Mucosa of descending colon (tissue), 3 donors: ENCODE measurements at regions not wholly inside any gene's neighbourhood (a gene's known extent, or its start where the extent isn't known, plus 50 kb on each side); places are given as distances from the start of the nearest gene placed in this dataset.

Experiments
- ATAC-seq: fragments of 200-7000 bp; cut with Tn5 transposase; one replicate; pipeline ENCODE4 v1.9.1; 2020; ENCODE audit warnings: mild to moderate bottlenecking, moderate library complexity
- DNase-seq, 3 donors: peaks; one replicate each; pipeline ENCODE4 v3.0.0-alpha.2; 2020
- H3K36me3 ChIP-seq: fragments of 200-600 bp; one replicate; pipeline ENCODE4 v1.8.0; 2021; ENCODE audit warnings: low read depth, mild to moderate bottlenecking
- H3K4me1 ChIP-seq: fragments of 200-600 bp; one replicate; pipeline ENCODE4 v1.8.0; 2021; ENCODE audit warnings: low read depth, mild to moderate bottlenecking
- H3K4me3 ChIP-seq: fragments of 200-600 bp; one replicate; pipeline ENCODE4 v1.8.0; 2021; ENCODE audit warnings: mild to moderate bottlenecking
- H3K9me3 ChIP-seq: fragments of 200-600 bp; one replicate; pipeline ENCODE4 v1.8.0; 2021; ENCODE audit warnings: mild to moderate bottlenecking
- CTCF ChIP-seq: fragments of 200-600 bp; IDR thresholded peaks from one replicate; pipeline ENCODE4 v1.8.0; 2022; ENCODE audit warnings: antibody characterized with exemption, mild to moderate bottlenecking
- intact Hi-C, 2 donors: fragments of 100-400 bp; cut with DNase I in 1 of 2; cut with micrococcal nuclease in 1 of 2; formaldehyde crosslinking; loops; one replicate each; pipeline versions ENCODE4 v1.11.0 to v1.11.1; 2022; cut with DNase I, micrococcal nuclease
- donor health status: DM: no; HTN: no; CAD: no; lungs with moderate emphysema.
- donor health status: DM: no; HTN: no; CAD: no.
- donor health status: DM: no; HTN: yes; CAD: no.

GRCh38 chrX:104310657-104311254 lies 56.0 kb upstream of the ESX1 start:
- DNase-seq (no peak), ATAC-seq (no peak)
- no peak overlapping the region for H3K4me3 ChIP-seq
- TF ChIP-seq CTCF: no peak
- no peaks in the 10 kb centered on the region for H3K4me1 ChIP-seq
- H3K9me3 ChIP-seq: no peaks in the 10 kb centered on the region
- intact Hi-C loops: no loop called here
- no peaks in the 10 kb centered on the region for H3K36me3 ChIP-seq

GRCh38 chrX:104310090-104310489 lies 55.4 kb upstream of the ESX1 start:
- H3K4me1 ChIP-seq: no peaks in the 10 kb centered on the region
- no peaks in the 10 kb centered on the region for H3K36me3 ChIP-seq
- ATAC-seq (peak; percentile 77), DNase-seq (peak in 1 of 3 donors; percentile 5)
- H3K4me3 ChIP-seq: no peak overlapping the region
- no peaks in the 10 kb centered on the region for H3K9me3 ChIP-seq
- intact Hi-C loops: no loop called here
- TF ChIP-seq CTCF: no peak

GRCh38 chrX:104309169-104309568 lies 54.4 kb upstream of the ESX1 start:
- no peak for TF ChIP-seq CTCF
- H3K4me1 ChIP-seq: no peaks in the 10 kb centered on the region
- no peaks in the 10 kb centered on the region for H3K36me3 ChIP-seq
- intact Hi-C loops: no loop called here
- DNase-seq (no peak), ATAC-seq (no peak)
- H3K9me3 ChIP-seq: no peaks in the 10 kb centered on the region
- H3K4me3 ChIP-seq: no peak overlapping the region

GRCh38 chrX:104307341-104307740 lies 52.6 kb upstream of the ESX1 start:
- TF ChIP-seq CTCF: no peak
- no peak for ATAC-seq

GRCh38 chrX:104306180-104306579 lies 51.4 kb upstream of the ESX1 start:
- no peak for TF ChIP-seq CTCF
- H3K36me3 ChIP-seq: no peaks in the 10 kb centered on the region
- ATAC-seq: no peak
- no peaks in the 10 kb centered on the region for H3K9me3 ChIP-seq
- intact Hi-C loops: no loop called here
- DNase-seq: no peak
- no peak overlapping the region for H3K4me3 ChIP-seq
- H3K4me1 ChIP-seq: no peaks in the 10 kb centered on the region

More at GRCh38 chrX:104307341-104307740, 52.6 kb upstream of the ESX1 start:
- DNase-seq: no peak
- Histone ChIP-seq H3K4me3 (no peak overlapping the region), H3K9me3 (no peaks in the 10 kb centered on the region), H3K36me3 (no peaks in the 10 kb centered on the region), H3K4me1 (no peaks in the 10 kb centered on the region)
- intact Hi-C loops: no loop called here
